Panc1 (cell line): ENCODE measurements at regions not wholly inside any gene's neighbourhood (a gene's known extent, or its start where the extent isn't known, plus 50 kb on each side); places are given as distances from the start of the nearest gene placed in this dataset.
"Not testable (repeated sequence)": the region's sequence is repeated elsewhere in the genome, so short reads cannot be mapped to it uniquely, and the experiment has no call there.

Experiments
- ATAC-seq: fragments of 200-7000 bp; cut with Tn5 transposase; 2 replicates; pipeline ENCODE4 v1.9.1; 2020; ENCODE audit warnings: mild to moderate bottlenecking, moderate library complexity
- BruUV-seq: library from RNA; stranded (reverse); fragments of 400-500 nt; replicated peaks from 2 replicates; lab custom pipeline; 2021; lab: Mats Ljungman, UMichigan
- CTCF ChIA-PET: fragments of 300-600 bp; sonication (Branson Sonifier 250); formaldehyde crosslinking; loops from one replicate; lab custom pipeline; 2022; ENCODE audit warnings: antibody characterized with exemption; lab: Charles Lee
- POLR2A ChIA-PET: fragments of 300-600 bp; sonication (Branson Sonifier 250); formaldehyde crosslinking; loops from one replicate; lab custom pipeline; 2022; ENCODE audit warnings: antibody characterized with exemption; lab: Charles Lee
- DNase-seq: peaks from one replicate; pipeline ENCODE4 v3.0.0-alpha.2; 2010; ENCODE audit warnings: low read depth, low spot score
- H3K27ac ChIP-seq: 2 replicates; pipeline ENCODE4 v1.5.1; 2011; ENCODE audit warnings: mild to moderate bottlenecking, low read length, inconsistent platforms
- H3K27me3 ChIP-seq: fragments of 200-500 bp; sonication (Bioruptor generic); 2 replicates; pipeline ENCODE4 v1.6.0; 2014; ENCODE audit warnings: low read length, inconsistent platforms; ENCODE audit not compliant: control insufficient read depth, insufficient read depth
- H3K36me3 ChIP-seq: fragments of 200-500 bp; sonication (Bioruptor generic); 2 replicates; pipeline ENCODE4 v1.5.1; 2014; ENCODE audit warnings: inconsistent platforms, mild to moderate bottlenecking, low read length, moderate library complexity; ENCODE audit not compliant: control insufficient read depth, insufficient read depth
- H3K4me1 ChIP-seq: 2 replicates; pipeline ENCODE4 v1.5.1; 2011; ENCODE audit warnings: inconsistent platforms, mild to moderate bottlenecking, low read length, moderate library complexity; ENCODE audit not compliant: control insufficient read depth, insufficient read depth
- H3K4me3 ChIP-seq, 2 experiments: 2 replicates each; pipeline ENCODE4 v1.5.1; 2011 to 2012; ENCODE audit warnings: low read depth in 2 of 2, low read length in 2 of 2, mild to moderate bottlenecking in 2 of 2, inconsistent platforms in 1 of 2, moderate library complexity in 1 of 2
- H3K9me3 ChIP-seq: fragments of 200-500 bp; sonication (Bioruptor generic); 2 replicates; pipeline ENCODE4 v1.5.1; 2014; ENCODE audit warnings: low read depth, mild to moderate bottlenecking, inconsistent platforms, low read length, moderate library complexity; ENCODE audit not compliant: control insufficient read depth, insufficient read depth
- POLR2AphosphoS5 ChIP-seq: IDR thresholded peaks from 2 replicates; pipeline ENCODE4 v1.6.1; 2012; ENCODE audit warnings: mild to moderate bottlenecking, low read depth, low read length, moderate library complexity
- SIN3A ChIP-seq: IDR thresholded peaks from 2 replicates; pipeline ENCODE4 v1.6.1; 2012; ENCODE audit warnings: low read depth, mild to moderate bottlenecking, low read length, moderate library complexity, borderline replicate concordance; ENCODE audit not compliant: insufficient read depth
- TCF7L2 ChIP-seq: IDR thresholded peaks from 2 replicates; pipeline ENCODE4 v1.6.1; 2011; ENCODE audit warnings: mild to moderate bottlenecking, low read depth, low read length, inconsistent platforms
- in situ Hi-C: cut with HindIII; loops from 2 replicates; pipeline ENCODE4 v1.10.0; 2016; ENCODE audit warnings: low sequenced_read_pairs, low pct_unique_long_range_greater_than_20kb
- intact Hi-C: fragments of 100-400 bp; cut with micrococcal nuclease; formaldehyde crosslinking; loops from one replicate; pipeline ENCODE4 v1.10.0; 2022; ENCODE audit not compliant: unreplicated experiment
- TF ChIP-seq, protein P1 (sequence below): fragments of 450-650 bp; IDR thresholded peaks from 2 replicates; pipeline ENCODE4 v1.5.1; 2017; ENCODE audit warnings: mild to moderate bottlenecking
- TF ChIP-seq, protein P2 (sequence below), 2 experiments: IDR thresholded peaks; 2 replicates each; pipeline ENCODE4 v1.6.1; 2011 to 2012; ENCODE audit warnings: low read depth in 2 of 2, control low read depth in 1 of 2, low read length in 1 of 2, mild to moderate bottlenecking in 1 of 2, moderate library complexity in 1 of 2; ENCODE audit not compliant: insufficient read depth in 1 of 2

DNA sequence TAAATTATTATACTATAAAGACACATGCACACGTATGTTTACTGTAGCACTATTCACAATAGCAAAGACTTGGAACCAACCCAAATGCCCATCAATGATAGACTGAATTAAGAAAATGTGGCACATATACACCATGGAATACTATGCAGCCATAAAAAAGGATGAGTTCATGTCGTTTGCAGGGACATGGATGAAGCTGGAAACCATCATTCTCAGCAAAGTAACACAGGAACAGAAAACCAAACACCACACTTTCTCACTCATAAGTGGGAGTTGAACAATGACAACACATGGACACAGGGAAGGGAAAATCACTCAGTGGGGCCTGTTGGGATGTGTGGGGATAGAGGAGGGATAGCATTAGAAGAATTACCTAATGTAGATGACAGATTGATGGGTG lies 163.0 kb downstream of the CCDC71L start:
- H3K4me3 ChIP-seq, H3K9me3 ChIP-seq, H3K27ac ChIP-seq, BruUV-seq, in situ Hi-C loops, ATAC-seq, H3K27me3 ChIP-seq, intact Hi-C loops, CTCF ChIA-PET, H3K4me1 ChIP-seq, H3K36me3 ChIP-seq, POLR2A ChIA-PET, DNase-seq: not testable (repeated sequence)

DNA sequence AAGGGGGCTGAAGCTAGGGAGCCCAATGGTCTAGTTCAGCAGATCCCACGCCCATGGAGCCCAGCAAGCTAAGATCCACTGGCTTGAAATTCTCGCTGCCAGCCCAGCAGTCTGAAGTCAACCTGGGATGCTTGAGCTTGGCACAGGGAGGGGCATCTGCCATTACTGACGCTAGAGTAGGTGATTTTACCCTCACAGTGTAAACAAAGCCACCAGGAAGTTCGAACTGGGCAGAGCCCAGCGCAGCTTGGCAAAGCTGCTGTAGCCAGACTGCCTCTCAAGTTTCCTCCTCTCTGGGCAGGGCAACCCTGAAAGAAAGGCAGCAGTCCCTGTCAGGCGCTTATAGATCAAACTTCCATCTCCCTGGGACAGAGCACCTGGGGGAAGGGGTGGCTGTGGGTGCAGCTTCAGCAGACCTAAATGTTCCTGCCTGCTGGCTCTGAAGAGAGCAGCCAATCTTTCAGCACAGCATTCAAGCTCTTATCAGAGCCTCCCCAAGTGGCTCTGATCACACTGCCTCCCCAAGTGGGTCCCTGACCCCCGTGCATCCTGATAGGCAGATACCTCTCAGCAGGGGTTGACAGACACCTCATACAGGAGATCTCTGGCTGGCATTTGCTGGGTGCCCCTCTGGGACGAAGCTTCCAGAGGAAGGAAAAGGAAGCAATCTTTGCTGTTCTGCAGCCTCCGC lies 167.8 kb downstream of the CCDC71L start:
- Histone ChIP-seq H3K36me3 (no peaks in the 10 kb centered on the region), H3K4me1 (no peaks in the 10 kb centered on the region), H3K9me3 (no peaks in the 10 kb centered on the region), H3K27me3 (no peaks in the 10 kb centered on the region; the same call in 1 of the 2 replicates), H3K27ac (no peak overlapping the region), H3K4me3 (no peak overlapping the region)
- no TSS peak for BruUV-seq
- intact Hi-C loops (no loop called here), in situ Hi-C loops (no loop called here)
- TF ChIP-seq TCF7L2 (no peak), POLR2AphosphoS5 (no peak), SIN3A (no peak)
- TF ChIP-seq, protein P1, sequence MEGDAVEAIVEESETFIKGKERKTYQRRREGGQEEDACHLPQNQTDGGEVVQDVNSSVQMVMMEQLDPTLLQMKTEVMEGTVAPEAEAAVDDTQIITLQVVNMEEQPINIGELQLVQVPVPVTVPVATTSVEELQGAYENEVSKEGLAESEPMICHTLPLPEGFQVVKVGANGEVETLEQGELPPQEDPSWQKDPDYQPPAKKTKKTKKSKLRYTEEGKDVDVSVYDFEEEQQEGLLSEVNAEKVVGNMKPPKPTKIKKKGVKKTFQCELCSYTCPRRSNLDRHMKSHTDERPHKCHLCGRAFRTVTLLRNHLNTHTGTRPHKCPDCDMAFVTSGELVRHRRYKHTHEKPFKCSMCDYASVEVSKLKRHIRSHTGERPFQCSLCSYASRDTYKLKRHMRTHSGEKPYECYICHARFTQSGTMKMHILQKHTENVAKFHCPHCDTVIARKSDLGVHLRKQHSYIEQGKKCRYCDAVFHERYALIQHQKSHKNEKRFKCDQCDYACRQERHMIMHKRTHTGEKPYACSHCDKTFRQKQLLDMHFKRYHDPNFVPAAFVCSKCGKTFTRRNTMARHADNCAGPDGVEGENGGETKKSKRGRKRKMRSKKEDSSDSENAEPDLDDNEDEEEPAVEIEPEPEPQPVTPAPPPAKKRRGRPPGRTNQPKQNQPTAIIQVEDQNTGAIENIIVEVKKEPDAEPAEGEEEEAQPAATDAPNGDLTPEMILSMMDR = no peak
- ChIA-PET CTCF (no interaction called here), POLR2A (no interaction called here)
- no peak for DNase-seq
- ATAC-seq = no peak

DNA sequence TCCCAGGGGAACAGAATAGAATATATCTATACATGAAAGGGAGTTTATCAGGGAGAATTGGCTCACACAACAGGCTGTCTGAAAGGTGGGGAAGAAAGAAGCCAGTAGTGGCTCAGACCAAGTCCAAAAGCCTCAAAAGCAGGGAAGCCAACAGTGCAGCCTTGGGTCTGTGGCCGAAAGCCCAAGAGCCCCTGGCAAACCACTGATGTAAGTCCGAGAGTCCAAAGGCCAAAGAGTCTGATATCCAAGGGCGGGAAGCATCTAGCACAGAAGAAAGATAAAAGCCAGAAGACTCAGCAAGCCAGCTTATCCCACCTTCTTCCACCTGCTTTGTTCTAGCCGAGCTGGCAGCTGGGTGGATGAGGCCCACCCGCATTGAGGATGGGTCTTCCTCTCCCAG lies 172.5 kb downstream of the CCDC71L start:
- TF ChIP-seq POLR2AphosphoS5 (no peak), TCF7L2 (no peak), SIN3A (no peak)
- TF ChIP-seq, protein P2, sequence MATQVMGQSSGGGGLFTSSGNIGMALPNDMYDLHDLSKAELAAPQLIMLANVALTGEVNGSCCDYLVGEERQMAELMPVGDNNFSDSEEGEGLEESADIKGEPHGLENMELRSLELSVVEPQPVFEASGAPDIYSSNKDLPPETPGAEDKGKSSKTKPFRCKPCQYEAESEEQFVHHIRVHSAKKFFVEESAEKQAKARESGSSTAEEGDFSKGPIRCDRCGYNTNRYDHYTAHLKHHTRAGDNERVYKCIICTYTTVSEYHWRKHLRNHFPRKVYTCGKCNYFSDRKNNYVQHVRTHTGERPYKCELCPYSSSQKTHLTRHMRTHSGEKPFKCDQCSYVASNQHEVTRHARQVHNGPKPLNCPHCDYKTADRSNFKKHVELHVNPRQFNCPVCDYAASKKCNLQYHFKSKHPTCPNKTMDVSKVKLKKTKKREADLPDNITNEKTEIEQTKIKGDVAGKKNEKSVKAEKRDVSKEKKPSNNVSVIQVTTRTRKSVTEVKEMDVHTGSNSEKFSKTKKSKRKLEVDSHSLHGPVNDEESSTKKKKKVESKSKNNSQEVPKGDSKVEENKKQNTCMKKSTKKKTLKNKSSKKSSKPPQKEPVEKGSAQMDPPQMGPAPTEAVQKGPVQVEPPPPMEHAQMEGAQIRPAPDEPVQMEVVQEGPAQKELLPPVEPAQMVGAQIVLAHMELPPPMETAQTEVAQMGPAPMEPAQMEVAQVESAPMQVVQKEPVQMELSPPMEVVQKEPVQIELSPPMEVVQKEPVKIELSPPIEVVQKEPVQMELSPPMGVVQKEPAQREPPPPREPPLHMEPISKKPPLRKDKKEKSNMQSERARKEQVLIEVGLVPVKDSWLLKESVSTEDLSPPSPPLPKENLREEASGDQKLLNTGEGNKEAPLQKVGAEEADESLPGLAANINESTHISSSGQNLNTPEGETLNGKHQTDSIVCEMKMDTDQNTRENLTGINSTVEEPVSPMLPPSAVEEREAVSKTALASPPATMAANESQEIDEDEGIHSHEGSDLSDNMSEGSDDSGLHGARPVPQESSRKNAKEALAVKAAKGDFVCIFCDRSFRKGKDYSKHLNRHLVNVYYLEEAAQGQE (IDR thresholded peaks at IDR 0.05; ENCODE audit: insufficient read depth in 1 of 2, low read depth in 2 of 2, low read length in 1 of 2) = no peak
- TF ChIP-seq, protein P1 = no peak
- Histone ChIP-seq H3K9me3 (no peaks in the 10 kb centered on the region), H3K4me1 (no peaks in the 10 kb centered on the region), H3K36me3 (no peaks in the 10 kb centered on the region), H3K4me3 (no peak overlapping the region), H3K27ac (no peak overlapping the region), H3K27me3 (peaks cover 2% of the 10 kb centered on the region; the same call in 1 of the 2 replicates)
- CTCF ChIA-PET = no interaction called here
- no TSS peak for BruUV-seq
- ATAC-seq (no peak), DNase-seq (no peak)
- POLR2A ChIA-PET = no interaction called here
- intact Hi-C loops (no loop called here), in situ Hi-C loops (no loop called here)
